Stimulated activated CD4-positive, alpha-beta T cell treated with anti-CD3 and anti-CD28 coated beads, Interleukin-15, amount 100 ng/mL, for 24 hours (primary cell): ENCODE measurements at regions not wholly inside any gene's neighbourhood (a gene's known extent, or its start where the extent isn't known, plus 50 kb on each side); places are given as distances from the start of the nearest gene placed in this dataset.
"Not testable (repeated sequence)": the region's sequence is repeated elsewhere in the genome, so short reads cannot be mapped to it uniquely, and the experiment has no call there.

ENCODE experiments used
- DNase-seq: peaks from one replicate; pipeline ENCODE4 v3.0.0-alpha.2; 2020

DNA sequence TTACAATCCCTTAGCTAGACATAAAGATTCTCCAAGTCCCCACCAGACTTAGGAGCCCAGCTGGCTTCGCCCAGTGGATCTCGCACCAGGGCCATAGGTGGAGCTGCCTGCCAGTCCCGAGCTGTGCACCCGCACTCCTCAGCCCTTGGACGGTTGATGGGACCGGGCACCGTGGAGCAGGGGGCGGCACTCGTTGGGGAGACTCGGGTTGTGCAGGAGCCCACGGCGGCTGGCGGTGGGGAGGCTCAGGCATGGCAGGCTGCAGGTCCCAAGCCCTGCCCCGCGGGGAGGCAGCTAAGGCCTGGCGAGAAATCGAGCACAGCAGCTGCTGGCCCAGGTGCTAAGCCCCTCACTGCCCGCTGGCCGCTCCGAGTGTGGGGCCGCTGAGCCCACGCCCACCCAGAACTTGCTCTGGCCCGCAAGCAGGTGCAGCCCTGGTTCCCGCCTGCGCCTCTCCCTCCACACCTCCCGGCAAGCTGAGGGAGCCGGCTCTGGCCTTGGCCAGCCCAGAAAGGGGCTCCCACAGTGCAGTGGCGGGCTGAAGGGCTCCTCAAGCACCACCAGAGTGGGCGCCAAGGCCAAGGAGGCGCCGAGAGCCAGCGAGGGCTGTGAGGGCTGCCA, 275.0 kb upstream of the PDE3A start:
- DNase-seq = not testable (repeated sequence)

- no peak for DNase-seq
Observed at GRCh38 chr12:20096430-20096829, 271.9 kb upstream of the PDE3A start.

- no peak for DNase-seq
Observed at GRCh38 chr12:20097626-20098025, 270.7 kb upstream of the PDE3A start.

GRCh38 chr12:20099395-20100183, 268.7 kb upstream of the PDE3A start:
- DNase-seq = no peak

- DNase-seq = no peak
Observed at GRCh38 chr12:20101046-20101445, 267.3 kb upstream of the PDE3A start.

DNA sequence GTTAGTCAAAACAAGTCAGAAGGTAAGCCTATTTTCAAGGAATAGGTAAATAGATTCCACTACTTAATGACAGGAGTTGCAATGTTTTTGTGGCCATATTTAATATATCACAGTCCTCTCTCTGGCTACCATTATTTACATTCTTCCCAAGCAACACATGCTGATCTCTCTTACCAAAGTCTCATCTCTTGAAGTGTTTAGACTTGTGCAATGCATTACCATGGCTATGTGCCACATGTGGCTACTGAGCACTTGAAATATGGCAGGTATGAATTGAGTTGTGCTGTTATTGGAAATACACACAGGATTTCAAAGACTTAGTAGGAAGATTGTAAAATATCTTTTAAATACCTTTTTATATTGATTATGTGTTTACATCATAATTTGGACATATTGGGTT, 262.4 kb upstream of the PDE3A start:
- DNase-seq = no peak

DNA sequence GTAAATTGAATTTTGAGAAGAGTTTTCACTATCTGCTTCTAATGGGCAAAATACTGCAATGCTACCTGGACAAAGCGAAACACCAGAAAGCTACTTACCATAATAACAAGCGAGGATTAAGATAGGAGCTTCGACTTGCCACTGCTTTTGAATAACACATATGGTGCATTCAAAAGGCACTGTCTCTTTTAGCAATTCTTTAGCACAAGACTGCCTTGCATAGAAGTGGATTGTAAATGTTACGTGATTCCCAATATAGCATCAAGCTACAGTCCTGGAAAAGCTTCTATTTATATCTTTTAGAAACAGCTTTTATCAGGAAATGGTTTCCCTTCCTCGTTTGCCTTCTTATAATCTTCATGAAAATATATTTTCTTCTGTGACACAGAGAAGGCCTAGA, 258.7 kb upstream of the PDE3A start:
- DNase-seq = no peak

DNA sequence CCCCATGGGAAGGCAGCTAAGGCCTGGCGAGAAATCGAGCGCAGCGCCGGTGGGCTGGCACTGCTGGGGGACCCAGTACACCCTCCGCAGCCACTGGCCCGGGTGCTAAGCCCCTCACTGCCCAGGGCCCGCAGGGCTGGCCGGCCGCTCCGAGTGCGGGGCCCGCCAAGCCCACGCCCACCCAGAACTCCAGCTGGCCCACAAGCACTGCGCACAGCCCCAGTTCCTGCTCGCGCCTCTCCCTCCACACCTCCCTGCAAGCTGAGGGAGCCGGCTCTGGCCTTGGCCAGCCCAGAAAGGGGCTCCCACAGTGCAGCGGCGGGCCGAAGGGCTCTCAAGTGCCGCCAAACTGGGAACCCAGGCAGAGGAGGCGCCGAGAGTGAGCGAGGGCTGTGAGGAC, 253.0 kb upstream of the PDE3A start:
- not testable (repeated sequence) for DNase-seq

DNA sequence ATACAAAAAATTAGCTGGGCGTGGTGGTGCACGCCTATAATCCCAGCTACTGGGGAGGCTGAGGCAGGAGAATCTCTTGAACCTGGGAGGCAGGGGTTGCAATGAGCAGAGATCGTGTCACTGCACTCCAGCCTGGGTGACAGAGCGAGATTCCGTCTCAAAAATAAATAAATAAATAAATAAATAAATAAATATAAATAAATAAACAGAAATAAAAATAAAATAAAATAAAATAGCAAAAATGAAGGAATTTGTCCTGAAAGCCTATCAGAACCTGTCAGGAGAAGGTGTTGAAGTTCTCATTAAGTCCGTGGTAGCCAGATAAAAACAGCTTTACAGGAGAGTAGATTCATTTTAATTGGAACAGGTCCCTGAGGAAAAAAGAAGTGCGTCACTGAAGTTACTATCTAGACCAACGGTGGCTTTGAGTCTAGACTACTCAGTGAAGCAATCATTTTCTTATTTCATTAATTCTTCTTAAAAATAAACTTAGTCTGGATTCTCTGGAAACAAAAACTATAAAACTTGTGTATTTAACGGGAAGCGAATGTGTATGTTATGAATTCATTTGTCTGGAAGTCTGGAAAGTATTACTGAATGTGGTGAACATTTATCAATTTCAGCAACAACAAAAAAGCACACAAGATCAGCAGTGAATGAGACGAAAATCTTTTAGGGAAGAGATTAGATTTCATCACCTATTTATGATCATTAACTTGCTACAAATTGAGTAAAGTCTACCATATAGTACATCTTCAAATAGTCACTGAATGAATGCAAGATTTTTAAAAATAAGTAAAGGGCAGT, 248.5 kb upstream of the PDE3A start:
- no peak for DNase-seq

- no peak for DNase-seq
Observed at GRCh38 chr12:20120403-20120725, 248.0 kb upstream of the PDE3A start.

GRCh38 chr12:20122274-20122673, 246.1 kb upstream of the PDE3A start:
- DNase-seq = no peak

- DNase-seq = no peak
Observed at GRCh38 chr12:20123465-20123864, 244.9 kb upstream of the PDE3A start.

GRCh38 chr12:20125276-20125798, 243.0 kb upstream of the PDE3A start:
- no peak for DNase-seq

DNA sequence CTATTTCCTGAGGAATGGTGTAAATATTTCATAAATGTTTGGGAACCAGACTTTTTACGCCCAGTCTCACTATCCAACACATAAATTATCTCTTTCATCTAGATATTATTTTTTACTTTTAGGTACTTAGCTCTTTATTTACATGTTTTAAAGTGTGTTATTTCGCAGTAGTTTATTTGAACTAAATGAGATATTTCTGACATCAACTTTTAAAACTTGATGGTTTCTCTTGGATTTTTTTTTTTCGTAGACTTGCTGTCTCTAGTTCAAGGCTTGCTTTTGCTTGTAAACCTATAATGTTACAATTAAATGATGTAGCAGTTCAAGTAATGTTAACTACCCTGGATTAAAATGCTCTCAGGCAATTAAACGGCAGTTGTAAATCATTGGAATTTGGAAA, 241.7 kb upstream of the PDE3A start:
- DNase-seq = no peak

- no peak for DNase-seq
Observed at GRCh38 chr12:20127413-20127812, 240.9 kb upstream of the PDE3A start.

DNA sequence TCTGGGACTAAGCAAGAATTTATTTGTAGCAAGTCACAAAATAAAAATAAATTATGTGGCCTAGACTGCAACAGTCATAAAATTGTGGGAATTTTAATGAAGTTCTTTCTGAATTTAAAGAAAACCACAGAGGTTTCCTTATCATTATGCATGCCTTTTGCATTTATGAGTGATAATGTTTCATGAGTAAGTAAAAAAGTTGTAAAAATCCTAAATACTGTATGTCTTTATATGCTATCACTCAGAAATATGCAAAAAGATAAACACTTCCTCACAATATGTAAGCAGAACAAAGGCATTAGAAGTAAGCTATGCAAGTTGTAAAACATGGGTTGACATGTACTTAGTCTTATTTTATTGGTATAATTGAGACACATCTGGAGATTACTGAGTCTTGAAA, 239.4 kb upstream of the PDE3A start:
- DNase-seq = no peak

DNA sequence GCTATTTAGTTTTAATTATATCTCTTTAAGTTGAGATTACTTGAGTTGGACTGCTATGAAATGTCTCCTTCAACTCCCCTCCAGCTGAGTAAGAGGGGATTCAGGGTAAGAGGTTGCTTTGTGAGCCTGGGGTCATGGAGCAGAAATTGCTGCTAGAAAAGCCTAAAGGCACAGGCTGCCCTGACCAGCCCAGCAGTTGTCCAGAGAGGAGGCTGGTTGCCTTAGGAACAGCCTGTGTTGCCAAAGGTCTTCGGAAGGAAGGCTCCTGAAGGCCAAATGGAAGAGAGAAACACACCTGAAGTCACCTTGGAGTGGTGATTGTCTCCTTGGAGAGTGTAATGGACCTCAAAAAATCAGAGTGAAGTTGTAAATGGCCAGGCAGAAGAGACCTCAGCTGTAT, 235.5 kb upstream of the PDE3A start:
- DNase-seq = no peak

DNA sequence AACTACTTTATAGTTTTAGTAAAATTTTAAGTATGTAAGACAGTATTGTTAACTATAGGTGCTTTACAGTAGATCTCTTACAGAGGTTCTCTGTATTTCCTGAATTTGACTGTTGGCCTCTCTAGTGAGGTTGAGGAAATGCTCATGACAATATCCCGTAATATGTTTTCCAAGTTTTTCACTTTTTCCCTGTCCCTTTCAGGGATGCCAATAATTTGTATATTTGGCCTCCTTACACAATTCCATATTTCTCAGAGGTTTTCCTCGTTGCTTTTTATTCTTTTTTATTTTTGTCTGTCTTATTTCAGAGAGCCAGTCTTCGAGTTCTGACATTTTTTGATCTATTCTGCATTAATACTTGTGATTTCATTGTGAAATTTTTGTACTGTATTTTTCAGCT, 233.7 kb upstream of the PDE3A start:
- DNase-seq = no peak

- no peak for DNase-seq
Observed at GRCh38 chr12:20140751-20141150, 227.6 kb upstream of the PDE3A start.

DNA sequence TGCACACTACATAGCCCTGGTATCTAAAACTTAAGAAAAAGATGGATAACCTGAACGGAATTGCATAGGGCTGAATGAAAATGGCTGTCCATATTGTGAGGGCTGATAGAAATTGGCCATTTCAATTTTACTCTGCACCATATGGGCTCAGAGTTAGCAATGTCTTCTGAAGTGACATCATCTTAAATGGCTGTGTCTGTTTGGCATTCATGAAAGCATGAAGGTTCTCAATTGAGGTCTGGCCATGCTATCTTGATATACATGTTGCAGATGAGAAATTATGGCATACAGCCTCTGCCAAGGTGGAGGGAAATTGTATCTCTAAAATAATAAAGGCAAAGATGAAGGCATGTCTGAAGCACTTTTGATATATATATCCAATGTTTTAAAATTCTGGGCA, 226.0 kb upstream of the PDE3A start:
- DNase-seq = no peak

DNA sequence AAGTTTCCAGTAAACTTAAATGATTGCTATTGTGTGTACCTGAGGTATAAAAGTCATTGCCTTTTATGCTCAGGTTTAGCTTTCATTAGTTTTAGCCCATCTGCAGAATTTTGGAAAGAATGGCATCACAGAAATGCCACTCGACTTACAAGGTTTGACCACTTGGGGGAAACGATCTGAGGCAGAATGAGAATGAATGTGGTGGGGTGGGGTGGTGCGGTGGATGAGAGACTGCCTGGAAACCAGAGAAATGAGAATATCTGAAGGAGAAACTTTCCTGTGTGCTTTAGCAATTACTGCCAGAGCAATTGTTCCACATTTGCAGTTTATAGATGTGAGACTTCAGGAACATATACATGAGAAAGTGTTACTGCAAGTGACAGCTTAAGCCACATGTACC, 225.4 kb upstream of the PDE3A start:
- no peak for DNase-seq

DNA sequence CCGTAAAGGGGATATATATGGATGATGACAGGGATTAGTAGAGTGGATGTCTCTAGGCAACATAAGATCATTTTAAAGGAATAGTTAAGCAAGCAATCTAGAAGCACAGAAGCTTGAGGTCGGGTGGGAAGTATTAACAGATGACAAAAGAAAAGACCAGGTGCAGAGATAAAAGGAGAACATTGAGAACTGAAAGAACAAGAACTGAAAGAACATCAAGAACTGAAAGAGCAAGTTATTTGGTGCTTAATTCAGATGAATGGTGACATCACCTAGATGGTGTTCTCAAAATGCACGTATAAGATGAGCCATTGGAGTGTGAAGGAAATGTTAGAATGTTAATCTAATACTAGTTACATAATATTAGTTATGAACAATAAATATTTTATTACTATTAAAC, 224.0 kb upstream of the PDE3A start:
- DNase-seq = no peak

GRCh38 chr12:20148241-20148640, 220.1 kb upstream of the PDE3A start:
- no peak for DNase-seq

DNA sequence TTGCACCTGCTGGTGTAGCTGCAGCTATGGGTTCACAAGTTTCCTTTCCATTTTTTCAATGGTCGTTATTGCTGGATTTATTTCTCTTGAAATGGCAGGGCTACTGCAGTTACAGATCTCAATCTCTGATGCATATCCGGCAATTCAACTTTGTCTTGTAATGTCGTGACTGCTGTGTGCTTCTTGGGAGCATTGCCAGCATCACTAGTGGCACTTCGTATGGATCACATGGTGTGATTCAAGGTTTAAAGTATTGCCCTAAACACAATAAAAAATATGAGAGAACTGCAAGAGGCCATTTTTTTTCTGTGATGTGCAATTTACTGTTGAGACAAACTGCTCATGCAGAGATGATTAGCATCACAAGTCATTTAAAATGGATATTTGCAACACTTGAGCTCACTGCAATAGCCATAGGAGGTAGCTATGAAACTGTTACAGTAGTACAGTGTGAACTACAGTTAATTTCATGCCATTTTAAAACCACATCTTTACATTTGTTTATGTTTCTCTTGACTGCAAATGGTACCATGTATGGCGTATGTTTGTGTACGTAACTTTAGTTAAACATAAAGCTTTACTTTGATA, 217.4 kb upstream of the PDE3A start:
- DNase-seq = no peak
